CD14-positive monocyte (primary cell): ENCODE measurements at regions not wholly inside any gene's neighbourhood (a gene's known extent, or its start where the extent isn't known, plus 50 kb on each side); places are given as distances from the start of the nearest gene placed in this dataset.

Source experiments
- DNase-seq, 3 donors: peaks; one replicate each; pipeline ENCODE4 v3.0.0-alpha.2; 2011 to 2022
- H2AFZ ChIP-seq: 2 replicates; pipeline ENCODE4 v1.6.0; 2012; ENCODE audit warnings: mild to moderate bottlenecking, low read depth, low read length, inconsistent platforms; ENCODE audit not compliant: insufficient read depth, poor library complexity, severe bottlenecking
- H3K27ac ChIP-seq, 2 donors: 1 replicate in 1 of 2; 2 replicates in 1 of 2; pipeline ENCODE4 v1.5.1; 2012 to 2013; ENCODE audit warnings: low read length in 2 of 2, control low read depth in 1 of 2, inconsistent platforms in 1 of 2, low read depth in 1 of 2, mild to moderate bottlenecking in 1 of 2
- H3K27me3 ChIP-seq, 2 donors: one replicate each; pipeline versions ENCODE4 v1.6.0 to v1.6.1; 2011 to 2013; ENCODE audit warnings: low read length in 2 of 2; ENCODE audit not compliant: control insufficient read depth in 2 of 2, insufficient read depth in 2 of 2
- H3K36me3 ChIP-seq, 2 donors: replicated peaks in 1 of 2; 1 replicate in 1 of 2; 2 replicates in 1 of 2; pipeline versions ENCODE4 v1.5.1 to v1.6.1; 2012 to 2013; ENCODE audit warnings: low read length in 2 of 2, control low read depth in 1 of 2, inconsistent platforms in 1 of 2, mild to moderate bottlenecking in 1 of 2; ENCODE audit not compliant: insufficient read depth in 2 of 2, control insufficient read depth in 1 of 2
- H3K4me1 ChIP-seq, 2 donors: 1 replicate in 1 of 2; 2 replicates in 1 of 2; pipeline versions ENCODE4 v1.5.1 to v1.6.1; 2012 to 2013; ENCODE audit warnings: low read length in 2 of 2, control low read depth in 1 of 2, inconsistent platforms in 1 of 2, mild to moderate bottlenecking in 1 of 2, moderate library complexity in 1 of 2; ENCODE audit not compliant: insufficient read depth in 2 of 2, control insufficient read depth in 1 of 2
- H3K4me2 ChIP-seq: replicated peaks from 2 replicates; pipeline ENCODE3; 2012; ENCODE audit warnings: low read length, moderate library complexity, mild to moderate bottlenecking; ENCODE audit not compliant: poor library complexity, severe bottlenecking; ENCODE audit errors: extremely low read depth
- H3K4me3 ChIP-seq, 3 experiments: fragments of 200-600 bp in 1 of 3; sonication (generic) in 1 of 3; replicated peaks in 1 of 3; 1 replicate in 2 of 3; 2 replicates in 1 of 3; pipeline ENCODE4 v1.5.1; 2011 to 2013; ENCODE audit warnings: low read length in 3 of 3, mild to moderate bottlenecking in 3 of 3, control low read depth in 2 of 3, low read depth in 2 of 3, inconsistent platforms in 1 of 3, moderate library complexity in 1 of 3
- H3K79me2 ChIP-seq: 2 replicates; pipeline ENCODE4 v1.6.0; 2012; ENCODE audit warnings: mild to moderate bottlenecking, control low read depth, inconsistent platforms, low read length, moderate library complexity; ENCODE audit not compliant: insufficient read depth
- H3K9ac ChIP-seq: 2 replicates; pipeline ENCODE4 v1.6.0; 2017; ENCODE audit warnings: low read length, mild to moderate bottlenecking; ENCODE audit not compliant: insufficient read depth, poor library complexity, severe bottlenecking
- H3K9me3 ChIP-seq, 2 donors: replicated peaks in 1 of 2; 1 replicate in 1 of 2; 2 replicates in 1 of 2; pipeline versions ENCODE4 v1.5.1 to v1.6.1; 2012 to 2013; ENCODE audit warnings: low read length in 2 of 2, control low read depth in 1 of 2; ENCODE audit not compliant: control insufficient read depth in 1 of 2, insufficient read depth in 1 of 2
- H4K20me1 ChIP-seq: 2 replicates; pipeline ENCODE4 v1.6.0; 2012; ENCODE audit warnings: mild to moderate bottlenecking, low read length, control low read depth, moderate library complexity; ENCODE audit not compliant: insufficient read depth
- H3K27ac Mint-ChIP-seq, 7 donors: one replicate each; pipeline ENCODE4 v1.8.0; 2020; ENCODE audit warnings: mild to moderate bottlenecking in 7 of 7, mixed read lengths in 7 of 7, moderate library complexity in 6 of 7, inconsistent platforms in 2 of 7
- H3K27me3 Mint-ChIP-seq, 3 donors: one replicate each; pipeline ENCODE4 v1.8.0; 2021 to 2022; ENCODE audit warnings: low read depth in 3 of 3, mild to moderate bottlenecking in 3 of 3, mixed read lengths in 3 of 3, moderate library complexity in 3 of 3, inconsistent platforms in 1 of 3
- H3K36me3 Mint-ChIP-seq, 2 donors: one replicate each; pipeline ENCODE4 v1.8.0; 2020; ENCODE audit warnings: mixed read lengths in 2 of 2, inconsistent platforms in 1 of 2, mild to moderate bottlenecking in 1 of 2
- H3K4me1 Mint-ChIP-seq: one replicate; pipeline ENCODE4 v1.8.0; 2020; ENCODE audit warnings: mild to moderate bottlenecking, mixed read lengths
- H3K4me3 Mint-ChIP-seq, 2 donors: one replicate each; pipeline ENCODE4 v1.8.0; 2020; ENCODE audit warnings: mild to moderate bottlenecking in 2 of 2, mixed read lengths in 2 of 2, moderate library complexity in 1 of 2
- H3K9me3 Mint-ChIP-seq, 7 donors: one replicate each; pipeline ENCODE4 v1.8.0; 2020 to 2022; ENCODE audit warnings: mixed read lengths in 7 of 7, mild to moderate bottlenecking in 6 of 7, moderate library complexity in 6 of 7, inconsistent platforms in 2 of 7
- CTCF ChIP-seq: fragments of 200-600 bp; IDR thresholded peaks from one replicate; pipeline ENCODE4 v1.8.0; 2022; ENCODE audit warnings: antibody characterized with exemption, mild to moderate bottlenecking
- WGBS: methylation state at CpG from one replicate; pipeline ENCODE4 v1.1.5; 2013; ENCODE audit warnings: missing lambda C conversion rate; ENCODE audit not compliant: insufficient coverage; 5-methylcytosine and 5-hydroxymethylcytosine counted together
- intact Hi-C, 2 donors: fragments of 100-400 bp; cut with micrococcal nuclease; formaldehyde crosslinking; loops; one replicate each; pipeline versions ENCODE4 v1.15.0 to v1.15.1; 2023

- no peak overlapping the region for H3K27ac Mint-ChIP-seq
- intact Hi-C loops = no loop called here
Measured at GRCh38 chr2:234735829-234736228, 216.0 kb upstream of the SH3BP4 start.

GRCh38 chr2:234733795-234734600, 217.8 kb upstream of the SH3BP4 start:
- TF ChIP-seq CTCF = no peak
- H3K9me3 Mint-ChIP-seq = peaks cover 2 to 11% (median 5%) of the 10 kb centered on the region in 7 donors
- peaks cover 0 to 10% (median 4%) of the 10 kb centered on the region in 3 donors for H3K27me3 Mint-ChIP-seq
- Histone ChIP-seq H3K4me2 (no peak overlapping the region), H3K9me3 (peaks cover 0 to 4% of the 10 kb centered on the region in 2 donors), H3K79me2 (no peaks in the 10 kb centered on the region), H2AFZ (no peak overlapping the region), H3K4me3 (no peak overlapping the region), H3K27me3 (no peaks in the 10 kb centered on the region), H3K9ac (no peak overlapping the region), H4K20me1 (no peaks in the 10 kb centered on the region), H3K27ac (no peak overlapping the region), H3K36me3 (no peaks in the 10 kb centered on the region), H3K4me1 (no peaks in the 10 kb centered on the region)
- no peak overlapping the region for H3K4me3 Mint-ChIP-seq
- DNase-seq = no peak
- no peaks in the 10 kb centered on the region for H3K4me1 Mint-ChIP-seq
- H3K27ac Mint-ChIP-seq = no peak overlapping the region
- H3K36me3 Mint-ChIP-seq = no peaks in the 10 kb centered on the region
- whole genome bisulfite sequencing = 77% methylated on average over 5 of the region's 6 CpGs
- intact Hi-C loops = no loop called here

More at GRCh38 chr2:234735829-234736228, 216.0 kb upstream of the SH3BP4 start:
- Histone ChIP-seq H3K9ac (no peak overlapping the region), H3K4me1 (no peaks in the 10 kb centered on the region), H3K4me3 (no peak overlapping the region), H4K20me1 (no peaks in the 10 kb centered on the region), H3K79me2 (no peaks in the 10 kb centered on the region), H3K27me3 (no peaks in the 10 kb centered on the region), H3K9me3 (peaks cover 0 to 4% of the 10 kb centered on the region in 2 donors), H3K36me3 (no peaks in the 10 kb centered on the region), H3K4me2 (no peak overlapping the region), H3K27ac (no peak overlapping the region), H2AFZ (no peak overlapping the region)
- TF ChIP-seq CTCF = no peak
- no peaks in the 10 kb centered on the region for H3K4me1 Mint-ChIP-seq
- H3K4me3 Mint-ChIP-seq = no peak overlapping the region
- H3K36me3 Mint-ChIP-seq = no peaks in the 10 kb centered on the region
- H3K9me3 Mint-ChIP-seq = peaks cover 2 to 11% (median 5%) of the 10 kb centered on the region in 7 donors
- DNase-seq = no peak
- peaks cover 0 to 7% (median 4%) of the 10 kb centered on the region in 3 donors for H3K27me3 Mint-ChIP-seq
- 100% methylated on average over 1 of the region's 2 CpGs for WGBS
